OCI-LY1 (cell line): ENCODE measurements at regions not wholly inside any gene's neighbourhood (a gene's known extent, or its start where the extent isn't known, plus 50 kb on each side); places are given as distances from the start of the nearest gene placed in this dataset.

Source experiments
- EZH2 ChIP-seq: fragments of 200-600 bp; sonication (generic), shearing (Covaris generic); IDR thresholded peaks from 2 replicates; pipeline ENCODE4 v1.8.0; 2017; ENCODE audit warnings: borderline replicate concordance, mixed run types, mild to moderate bottlenecking, antibody characterized with exemption, low read length, moderate library complexity, mixed read lengths
- TF ChIP-seq, protein P1 (sequence below): fragments of 200-600 bp; sonication (generic), shearing (Covaris generic); IDR thresholded peaks from 2 replicates; pipeline ENCODE4 v1.5.1; 2017; ENCODE audit warnings: mild to moderate bottlenecking, antibody characterized with exemption, low read length, moderate library complexity, mixed read lengths

DNA sequence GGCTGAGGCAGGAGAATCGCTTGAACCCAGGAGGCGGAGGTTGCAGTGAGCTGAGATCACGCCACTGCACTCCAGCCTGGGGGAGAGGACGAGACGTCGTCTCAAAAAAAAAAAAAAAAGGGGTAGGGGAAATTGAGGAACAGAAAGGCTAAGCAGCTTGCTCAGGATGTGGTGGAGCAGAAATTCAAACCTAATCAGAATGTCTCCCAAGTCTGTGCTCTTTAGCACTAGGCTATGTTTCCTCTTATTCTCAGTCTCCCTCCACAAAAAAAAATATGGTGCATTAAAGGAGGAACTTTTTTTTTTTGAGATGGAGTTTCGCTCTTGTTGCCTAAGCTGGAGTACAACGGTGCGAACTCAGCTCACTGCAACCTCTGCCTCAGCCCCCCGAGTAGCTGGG, 114.2 kb downstream of the SLC16A1 start:
- TF ChIP-seq, protein P1, sequence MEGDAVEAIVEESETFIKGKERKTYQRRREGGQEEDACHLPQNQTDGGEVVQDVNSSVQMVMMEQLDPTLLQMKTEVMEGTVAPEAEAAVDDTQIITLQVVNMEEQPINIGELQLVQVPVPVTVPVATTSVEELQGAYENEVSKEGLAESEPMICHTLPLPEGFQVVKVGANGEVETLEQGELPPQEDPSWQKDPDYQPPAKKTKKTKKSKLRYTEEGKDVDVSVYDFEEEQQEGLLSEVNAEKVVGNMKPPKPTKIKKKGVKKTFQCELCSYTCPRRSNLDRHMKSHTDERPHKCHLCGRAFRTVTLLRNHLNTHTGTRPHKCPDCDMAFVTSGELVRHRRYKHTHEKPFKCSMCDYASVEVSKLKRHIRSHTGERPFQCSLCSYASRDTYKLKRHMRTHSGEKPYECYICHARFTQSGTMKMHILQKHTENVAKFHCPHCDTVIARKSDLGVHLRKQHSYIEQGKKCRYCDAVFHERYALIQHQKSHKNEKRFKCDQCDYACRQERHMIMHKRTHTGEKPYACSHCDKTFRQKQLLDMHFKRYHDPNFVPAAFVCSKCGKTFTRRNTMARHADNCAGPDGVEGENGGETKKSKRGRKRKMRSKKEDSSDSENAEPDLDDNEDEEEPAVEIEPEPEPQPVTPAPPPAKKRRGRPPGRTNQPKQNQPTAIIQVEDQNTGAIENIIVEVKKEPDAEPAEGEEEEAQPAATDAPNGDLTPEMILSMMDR = no peak
- no peak for TF ChIP-seq EZH2
